Activated CD8-positive, alpha-beta memory T cell treated with anti-CD3 and anti-CD28 coated beads for 36 hours (primary cell): ENCODE measurements at regions not wholly inside any gene's neighbourhood (a gene's known extent, or its start where the extent isn't known, plus 50 kb on each side); places are given as distances from the start of the nearest gene placed in this dataset.

Source experiments
- CTCF ChIA-PET: fragments of 350-600 bp; sonication (Branson Sonifier 250); formaldehyde crosslinking; loops from one replicate; lab custom pipeline; 2021; ENCODE audit warnings: antibody characterized with exemption; lab: Charles Lee
- POLR2A ChIA-PET: fragments of 350-600 bp; sonication (Branson Sonifier 250); formaldehyde crosslinking; loops from one replicate; lab custom pipeline; 2021; ENCODE audit warnings: antibody characterized with exemption; lab: Charles Lee

DNA sequence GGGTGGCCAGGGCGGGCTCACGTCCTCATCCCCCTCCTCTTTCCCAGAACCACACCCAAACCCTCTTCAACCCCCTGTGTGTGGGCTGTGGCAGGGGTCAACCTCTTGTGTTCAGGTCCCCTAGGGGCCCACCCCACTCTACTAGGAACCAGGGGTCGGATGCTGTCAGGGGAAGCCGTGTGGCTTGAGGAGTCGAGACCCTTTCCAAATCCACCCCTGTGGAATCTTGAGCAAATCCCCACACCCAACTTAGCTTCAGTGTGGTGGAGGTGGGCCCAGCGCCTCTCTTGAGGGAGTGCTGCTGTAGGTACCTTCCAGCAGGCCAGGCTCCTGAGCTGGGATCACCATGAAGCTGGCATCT is 121.5 kb downstream of the MRM1 start:
- CTCF ChIA-PET, result interaction anchor here (1.1 to 1.4 kb wide), 2 partner anchors 17 to 97 kb away, joined by 5 read pairs; no protein-coding TSS in a partner anchor
- POLR2A ChIA-PET, result no interaction called here

DNA sequence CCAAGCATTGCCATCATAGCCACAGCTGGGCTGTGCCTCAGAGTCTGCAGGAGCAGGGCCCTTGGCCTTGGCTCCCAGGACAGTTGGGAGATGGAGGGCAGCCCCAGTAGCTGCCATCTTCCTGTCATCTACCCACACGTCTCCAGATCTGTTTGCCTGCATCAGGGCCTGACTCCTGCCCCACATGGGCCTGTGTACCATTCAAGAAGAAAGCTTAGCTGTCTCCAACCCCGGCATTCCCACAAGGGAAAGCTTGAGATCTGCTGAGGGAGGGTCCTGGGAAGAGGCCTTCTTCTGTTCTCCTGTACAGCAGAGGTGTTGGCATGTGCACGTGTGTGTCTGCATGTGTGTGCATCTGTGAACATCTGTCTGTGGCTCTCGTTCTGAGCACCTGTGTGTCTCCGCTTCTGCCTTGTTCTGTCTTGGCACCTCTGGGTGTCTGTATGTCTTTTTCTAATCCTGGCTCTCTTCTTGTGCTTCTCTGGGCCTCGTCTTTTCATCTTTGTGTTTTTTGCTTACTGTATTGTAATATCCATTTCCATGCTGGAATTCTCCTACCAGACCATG is 122.2 kb downstream of the MRM1 start:
- ChIA-PET POLR2A (no interaction called here), CTCF (interaction anchor here (1.1 to 1.4 kb wide), 2 partner anchors 17 to 98 kb away, joined by 5 read pairs; no protein-coding TSS in a partner anchor)

DNA sequence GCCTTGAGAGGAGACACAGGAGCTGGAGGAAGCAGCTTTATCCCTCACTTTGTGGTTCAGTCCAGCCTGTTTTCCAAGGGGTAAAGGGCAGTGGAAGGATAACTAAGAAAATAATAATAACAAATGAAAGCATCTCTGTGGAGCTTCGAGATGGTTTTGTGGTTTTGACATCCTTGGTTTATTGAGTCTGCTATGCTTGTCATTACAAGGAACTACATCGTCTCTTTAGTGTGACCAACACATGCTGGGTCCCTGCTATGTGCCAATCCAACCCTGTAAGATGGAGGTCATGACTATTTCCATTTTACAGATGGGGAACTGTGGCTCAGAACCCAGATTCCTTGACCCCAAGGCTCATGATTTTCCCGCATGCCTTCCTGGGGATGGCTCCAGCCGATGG is 124.8 kb downstream of the MRM1 start:
- CTCF ChIA-PET, result interaction anchor here (0.6 to 1.3 kb wide), 2 partner anchors 20 to 29 kb away, joined by 3 read pairs; no protein-coding TSS in a partner anchor
- POLR2A ChIA-PET, result no interaction called here

DNA sequence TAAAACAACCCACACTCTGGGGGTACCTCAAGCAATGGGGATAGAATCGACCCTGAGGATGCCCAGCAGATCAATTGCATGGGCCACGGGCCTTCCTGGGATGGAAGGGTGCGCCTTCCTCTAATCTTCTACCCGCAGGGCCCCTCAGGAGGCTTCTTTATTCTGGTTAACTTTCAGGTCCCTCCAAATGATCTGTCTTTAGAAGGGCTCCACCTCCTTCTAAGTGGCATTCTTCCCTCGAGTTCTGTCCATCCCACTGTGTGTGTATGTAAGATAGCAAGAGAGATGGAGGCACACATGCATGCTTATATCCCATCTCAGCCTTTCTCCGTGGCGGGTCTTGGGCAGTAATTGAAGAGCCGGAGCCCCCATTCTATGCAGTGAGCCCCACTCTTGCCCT is 125.7 kb downstream of the MRM1 start:
- ChIA-PET CTCF (interaction anchor here (0.7 kb wide), 1 partner anchor 88 kb away, joined by 3 read pairs; no protein-coding TSS in a partner anchor), POLR2A (no interaction called here)

DNA sequence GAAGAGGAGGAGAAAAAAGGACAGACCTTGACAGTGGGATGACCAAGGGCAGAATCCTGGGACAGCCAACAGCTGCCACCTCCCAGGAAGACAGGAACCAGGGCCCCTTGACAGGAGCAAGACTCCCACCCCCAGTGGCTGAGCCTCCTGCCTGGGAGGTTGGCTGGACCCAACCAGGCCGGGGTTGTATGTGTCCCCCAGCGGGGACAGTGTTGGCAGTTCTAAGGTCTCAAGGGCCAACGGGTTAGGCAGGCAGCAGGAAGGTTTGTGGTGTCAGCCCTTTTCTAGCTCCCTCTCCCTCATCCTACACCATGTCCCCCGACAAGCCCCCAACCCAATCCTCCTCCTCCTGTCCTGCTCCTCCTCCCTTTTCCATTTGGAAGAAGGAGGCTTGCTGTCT is 126.2 kb downstream of the MRM1 start:
- CTCF ChIA-PET, result interaction anchor here (0.7 kb wide), 1 partner anchor 89 kb away, joined by 3 read pairs; no protein-coding TSS in a partner anchor
- POLR2A ChIA-PET, result no interaction called here

DNA sequence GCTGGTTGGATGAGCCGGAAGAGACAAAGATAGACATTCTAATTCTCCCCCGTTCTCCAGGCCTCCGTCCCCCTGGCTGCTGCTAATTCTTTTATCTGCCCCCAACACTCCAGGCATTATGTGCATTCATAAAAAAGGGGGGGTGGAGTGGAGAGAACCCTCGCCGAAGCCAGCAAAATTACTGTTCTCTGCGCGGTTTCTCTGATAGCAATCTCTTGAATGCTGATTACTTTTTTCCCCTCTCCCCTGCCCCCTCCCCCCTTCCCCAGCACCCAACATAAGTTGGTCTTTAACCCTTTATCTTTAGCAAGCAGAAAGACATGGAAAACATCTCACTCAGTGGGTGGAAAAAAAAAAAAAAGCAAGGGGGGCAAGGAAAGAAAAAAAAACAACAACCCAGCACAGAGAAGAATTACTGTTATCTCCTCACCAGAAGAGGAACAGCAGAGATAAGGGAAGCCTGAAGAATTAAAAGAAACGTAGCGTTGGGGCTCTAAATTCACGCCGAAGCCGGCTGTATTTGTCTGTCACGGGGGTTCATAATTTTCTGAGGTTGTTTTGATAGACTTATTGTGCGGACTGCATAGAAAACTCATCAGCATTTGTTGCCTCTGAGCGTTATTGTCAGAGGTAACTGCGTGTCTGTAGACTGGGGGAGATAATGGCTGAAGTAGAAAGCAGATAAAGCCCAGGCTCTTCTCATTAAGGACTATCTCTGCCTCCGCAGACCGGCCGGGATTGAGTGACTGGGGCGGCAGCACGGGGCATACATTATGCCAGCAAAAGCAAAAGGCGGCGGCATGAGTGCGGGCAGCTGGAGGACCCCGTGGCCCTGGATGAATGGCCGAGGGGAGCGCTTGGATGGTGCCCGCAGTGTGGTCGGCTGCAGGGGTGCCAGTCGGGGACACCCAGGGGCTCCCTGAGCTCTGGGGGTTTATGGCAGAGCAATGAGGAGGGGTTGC is 126.9 kb downstream of the MRM1 start:
- ChIA-PET POLR2A (no interaction called here), CTCF (no interaction called here)

DNA sequence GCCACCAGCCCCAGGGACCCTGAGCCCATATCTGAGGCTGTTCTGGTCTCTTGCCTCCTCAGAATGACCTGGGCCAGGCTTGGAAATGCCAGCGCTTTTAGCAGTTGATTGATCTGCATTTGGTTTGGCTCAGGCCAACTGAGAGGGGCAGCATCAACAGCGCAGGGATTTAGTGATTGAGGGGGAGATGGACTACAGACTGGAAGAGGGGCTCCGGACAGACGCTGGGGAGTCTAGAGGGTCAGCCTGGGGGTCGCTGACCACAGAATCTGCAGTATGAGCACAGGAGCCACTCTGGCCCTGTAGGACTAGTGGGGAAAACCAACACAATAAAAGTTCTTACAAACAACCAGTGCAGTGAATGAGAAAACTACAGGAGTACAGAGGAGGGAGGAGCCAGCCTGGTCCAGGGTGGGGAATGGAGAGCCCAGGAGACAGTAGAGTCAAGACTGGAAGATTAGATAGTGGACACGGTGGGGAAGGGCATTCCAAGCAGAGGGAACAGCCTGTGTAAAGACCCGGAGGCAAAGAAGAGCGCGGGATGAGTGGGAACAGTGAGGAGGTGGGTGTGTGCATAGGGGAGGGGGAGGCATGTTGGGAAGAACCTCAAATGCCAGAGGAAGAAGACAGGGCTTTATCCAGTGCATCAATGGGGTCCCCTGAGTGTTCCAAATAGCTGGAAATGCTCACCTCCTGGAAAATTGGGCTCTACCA is 128.9 kb downstream of the MRM1 start:
- CTCF ChIA-PET, result no interaction called here
- POLR2A ChIA-PET, result no interaction called here

DNA sequence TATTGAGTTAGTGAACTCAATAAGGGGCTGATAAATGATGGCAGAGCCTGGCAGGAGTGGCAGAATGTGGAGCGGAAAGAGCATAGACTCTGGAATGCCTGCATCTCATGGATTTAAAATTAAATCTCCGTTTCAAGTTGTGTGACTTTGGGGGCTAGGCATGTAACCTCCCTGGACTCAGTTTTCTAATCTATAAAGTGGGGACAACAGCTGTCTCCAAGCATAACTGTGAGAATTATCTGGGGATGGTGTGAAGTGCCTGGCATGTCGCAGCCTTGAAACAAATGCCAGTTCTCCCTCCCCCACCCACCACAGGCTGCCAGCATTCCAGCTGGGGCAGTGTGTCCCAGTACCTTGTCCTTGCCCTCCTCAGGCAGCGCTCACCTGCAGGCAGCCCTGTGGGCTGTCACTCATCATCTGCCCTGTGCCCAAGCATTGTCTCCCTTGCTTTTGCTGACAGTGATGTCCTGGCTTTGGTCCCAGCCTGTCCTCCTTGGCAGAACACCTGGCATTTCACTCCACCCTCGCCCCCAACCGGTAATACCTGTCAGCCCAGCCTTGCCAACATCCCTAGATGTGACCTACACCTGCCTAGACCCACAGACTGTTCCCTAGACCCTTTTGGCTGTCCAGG is 129.6 kb downstream of the MRM1 start:
- POLR2A ChIA-PET, result no interaction called here
- CTCF ChIA-PET, result no interaction called here

DNA sequence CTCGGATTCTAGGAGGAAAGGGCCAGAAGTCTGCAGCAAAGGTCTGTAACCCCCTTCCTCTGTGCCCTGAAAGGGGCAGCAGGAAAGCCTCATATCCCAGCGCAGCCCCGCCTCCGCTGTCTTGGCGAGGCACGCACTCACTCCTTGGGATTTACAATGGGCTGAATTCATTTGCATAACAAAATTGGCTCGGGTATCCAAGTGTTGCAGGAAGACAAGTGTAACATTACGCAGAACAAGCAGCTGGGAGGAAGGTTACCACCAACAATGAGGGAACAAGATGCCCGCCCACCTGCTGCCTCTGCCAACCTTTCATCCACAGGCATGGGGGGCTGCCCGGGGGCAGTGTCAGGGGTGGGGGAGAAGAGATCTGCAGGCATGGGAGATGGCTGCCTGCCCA is 130.4 kb downstream of the MRM1 start:
- ChIA-PET CTCF (no interaction called here), POLR2A (no interaction called here)

DNA sequence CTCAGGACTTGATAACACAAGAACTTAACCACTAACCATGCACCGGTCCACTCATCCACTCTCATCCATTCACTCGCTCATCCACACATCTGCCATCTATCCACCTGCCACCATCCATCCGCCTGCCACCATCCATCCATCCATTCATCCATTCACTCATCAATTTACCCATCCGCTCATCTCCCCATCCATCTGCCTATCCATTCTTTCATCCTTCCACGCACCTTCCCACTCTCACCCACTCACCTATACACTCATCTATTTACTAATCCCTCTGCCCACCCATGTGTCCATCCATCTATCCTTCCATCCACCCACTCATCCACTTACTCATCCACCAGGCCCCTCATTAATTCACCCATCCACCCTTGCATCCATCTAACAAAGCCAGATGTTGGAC is 131.0 kb downstream of the MRM1 start:
- ChIA-PET CTCF (no interaction called here), POLR2A (no interaction called here)

DNA sequence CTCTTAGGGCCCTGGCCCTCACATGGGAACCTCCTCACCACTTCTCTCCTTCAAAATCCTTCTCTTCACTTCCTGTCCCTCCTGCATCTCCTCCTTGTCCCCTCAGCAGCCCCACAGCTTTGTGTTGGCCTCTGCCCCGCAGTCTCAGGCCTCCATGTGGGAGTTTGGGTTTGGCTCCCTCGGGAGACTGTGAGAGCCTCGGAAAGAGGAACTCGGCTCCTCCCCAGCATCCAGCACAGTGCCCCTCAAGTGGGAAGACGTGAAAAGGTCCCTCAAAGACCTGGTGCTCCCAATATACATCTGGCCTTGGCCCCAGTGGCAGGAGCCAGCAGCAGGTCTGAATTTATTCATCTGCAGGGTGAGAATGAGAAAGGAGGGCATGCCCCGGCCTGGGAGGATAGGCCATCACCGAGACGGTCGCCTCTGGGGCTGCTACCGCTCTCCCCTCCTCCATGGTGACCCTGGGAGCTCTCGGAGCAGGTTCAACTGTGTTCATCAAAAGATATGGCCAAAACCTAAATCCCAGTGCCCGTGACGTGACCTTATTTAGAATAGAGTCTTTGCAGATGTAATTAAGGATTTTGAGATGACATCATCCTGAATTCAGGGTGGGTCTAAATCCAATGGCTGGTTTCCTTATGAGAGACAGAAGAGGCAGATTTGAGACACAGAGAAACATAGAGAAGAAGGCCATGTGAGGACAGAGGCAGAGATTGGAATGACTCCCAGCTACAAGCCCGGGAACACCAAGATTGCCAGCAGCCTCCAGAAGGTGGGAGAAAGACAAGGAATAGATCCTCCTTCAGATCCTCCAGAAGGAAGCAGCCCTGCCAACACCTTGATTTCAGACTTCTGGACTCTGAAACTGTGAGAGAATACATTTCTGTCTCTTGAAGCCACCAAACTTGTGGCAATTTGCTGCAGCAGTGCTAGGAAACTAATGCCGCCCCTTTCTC is 135.1 kb downstream of the MRM1 start:
- CTCF ChIA-PET, result no interaction called here
- POLR2A ChIA-PET, result no interaction called here

DNA sequence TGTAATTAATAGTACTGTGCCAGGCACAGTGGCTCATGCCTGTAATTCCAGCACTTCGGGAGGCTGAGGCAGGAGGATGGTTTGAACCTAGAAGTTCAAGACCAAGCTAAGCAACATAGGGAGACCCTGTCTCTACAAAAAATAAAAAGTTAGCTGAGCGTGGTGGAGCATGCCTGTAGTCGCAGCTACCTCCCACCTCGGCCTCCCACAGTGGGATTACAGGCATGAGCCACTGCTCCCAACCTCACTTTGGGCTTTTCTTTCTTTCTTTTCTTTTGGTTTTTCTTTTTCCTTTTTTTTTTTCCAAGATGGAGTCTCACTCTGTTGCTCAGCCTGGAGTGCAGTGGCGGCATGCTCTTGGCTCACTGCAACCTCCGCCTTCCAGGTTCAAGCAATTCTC is 137.8 kb downstream of the MRM1 start:
- ChIA-PET CTCF (no interaction called here), POLR2A (no interaction called here)

DNA sequence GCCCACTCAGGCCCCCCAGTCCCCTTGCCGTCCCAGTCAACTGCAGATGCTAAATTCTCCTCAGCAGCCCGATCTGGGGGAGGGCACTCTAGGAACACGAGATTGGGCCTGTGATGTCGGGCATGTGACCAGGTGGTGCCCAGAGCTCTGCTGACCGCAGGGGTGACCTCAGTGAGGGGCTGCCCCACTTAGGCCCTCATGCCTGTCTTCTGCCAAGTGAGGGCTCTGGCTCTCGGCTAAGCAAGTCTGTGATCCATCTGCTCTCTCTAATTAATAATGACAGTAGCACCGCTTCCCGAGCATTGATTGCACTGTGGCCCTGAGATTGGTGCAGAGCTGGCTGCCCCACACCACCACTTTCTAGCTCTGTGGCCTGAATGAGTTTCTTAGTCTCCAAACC is 138.8 kb downstream of the MRM1 start:
- POLR2A ChIA-PET, result no interaction called here
- CTCF ChIA-PET, result no interaction called here

DNA sequence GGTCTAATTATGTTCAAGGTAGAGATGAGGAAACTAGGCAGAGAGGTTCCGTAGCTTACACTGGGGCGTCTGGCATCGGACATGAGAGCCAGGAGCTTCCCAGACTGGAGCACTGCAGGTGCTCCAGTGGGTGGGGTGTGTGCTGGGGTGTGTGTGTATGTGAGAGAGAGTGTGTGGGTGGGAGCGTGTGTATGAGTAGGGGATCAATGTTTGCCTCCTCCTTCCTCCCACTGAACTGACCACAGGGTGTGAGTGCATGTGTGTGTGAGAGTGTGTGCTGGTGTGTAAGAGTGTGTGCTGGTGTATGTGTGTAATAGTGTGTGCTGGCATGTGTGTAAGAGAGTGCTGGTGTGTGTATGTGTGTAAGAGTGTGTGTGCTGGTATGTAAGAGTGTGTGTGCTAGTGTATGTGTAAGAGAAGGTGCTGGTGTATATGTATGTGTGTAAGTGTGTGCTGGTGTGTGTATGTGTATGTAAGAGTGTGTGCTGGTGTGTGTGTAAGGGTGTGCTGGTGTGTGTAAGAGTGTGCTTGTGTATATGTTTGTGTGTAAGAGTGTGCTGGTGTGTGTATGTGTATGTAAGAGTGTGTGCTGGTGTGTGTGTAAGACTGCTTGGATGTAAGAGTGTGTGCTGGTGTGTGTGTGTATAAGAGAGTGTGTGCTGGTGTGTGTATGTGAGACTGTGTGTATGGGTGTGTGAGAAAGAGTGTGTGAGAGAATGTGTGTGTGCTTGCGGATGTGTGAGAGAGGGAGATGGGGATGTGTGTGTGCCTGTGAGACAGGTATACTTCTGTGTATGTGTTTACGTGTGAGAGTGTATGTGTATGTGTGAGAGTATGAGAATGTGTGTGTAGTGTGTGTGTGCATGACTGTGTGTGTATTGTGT is 139.9 kb downstream of the MRM1 start:
- ChIA-PET POLR2A (no interaction called here), CTCF (no interaction called here)

DNA sequence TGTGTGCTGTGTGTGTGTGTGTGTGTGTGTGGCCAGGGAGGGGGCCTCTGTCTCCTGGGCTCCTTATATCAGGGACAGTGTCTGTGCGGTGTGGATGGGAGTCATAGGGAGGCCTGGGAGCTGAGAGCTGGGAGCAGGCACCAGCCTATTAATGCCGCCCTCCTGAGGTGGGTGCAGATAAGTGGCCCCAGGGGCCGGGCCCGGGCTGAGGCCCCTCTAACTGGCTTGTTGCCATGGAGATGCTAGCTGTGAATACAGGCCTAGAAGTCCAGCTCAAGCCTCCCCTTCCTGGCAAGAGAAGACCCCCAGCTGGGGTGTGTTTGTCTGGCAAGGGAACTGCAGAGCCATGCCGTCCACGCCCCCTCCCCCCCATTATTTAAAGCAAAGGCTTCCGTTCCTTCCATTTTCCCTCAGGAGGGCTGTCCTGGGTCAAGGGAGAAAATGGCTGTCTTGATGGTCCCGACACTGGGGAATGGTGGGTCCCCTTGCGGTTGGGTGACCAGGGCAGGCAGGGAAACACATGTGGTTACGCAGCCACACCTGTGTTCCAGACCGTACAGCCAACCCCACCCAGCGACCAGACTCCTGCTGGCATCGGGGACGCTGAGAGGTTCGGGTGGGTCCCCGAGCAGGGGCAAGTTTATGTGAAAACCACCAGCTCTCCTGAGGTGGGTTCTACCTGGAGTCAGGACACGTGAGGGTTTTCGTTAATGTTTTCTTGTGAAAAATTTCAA is 141.1 kb downstream of the MRM1 start:
- POLR2A ChIA-PET, result no interaction called here

DNA sequence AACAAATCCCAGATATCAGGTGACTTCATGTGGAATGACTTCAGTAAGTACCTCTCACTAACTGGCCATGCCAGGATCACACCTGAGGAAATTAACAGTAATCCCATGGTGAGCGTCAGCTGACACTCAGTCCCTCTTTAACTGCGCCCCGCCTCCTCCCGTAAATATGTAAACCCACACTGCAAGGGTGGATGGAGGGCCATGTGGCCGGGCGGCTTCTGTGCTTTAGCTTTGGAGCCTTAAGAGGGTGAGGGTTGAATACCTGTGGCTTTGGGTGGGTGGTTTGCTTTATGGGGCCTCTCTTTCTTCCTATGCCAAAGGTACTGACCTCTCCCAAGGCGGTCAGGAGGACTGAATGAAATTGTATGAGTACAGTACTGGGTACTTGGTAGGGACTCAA is 141.7 kb downstream of the MRM1 start:
- ChIA-PET POLR2A (no interaction called here), CTCF (interaction anchor here (0.6 kb wide), 1 partner anchor 38 kb away, joined by 3 read pairs; no protein-coding TSS in a partner anchor)

More for the DNA sequence above, 141.1 kb downstream of the MRM1 start:
- CTCF ChIA-PET, result no interaction called here
